GM11168 (cell line): ENCODE measurements at regions not wholly inside any gene's neighbourhood (a gene's known extent, or its start where the extent isn't known, plus 50 kb on each side); places are given as distances from the start of the nearest gene placed in this dataset.
"Not testable (repeated sequence)": the region's sequence is repeated elsewhere in the genome, so short reads cannot be mapped to it uniquely, and the experiment has no call there.

ENCODE experiments used
- in situ Hi-C: fragments of 300-500 bp; cut with MboI; formaldehyde crosslinking; loops from one replicate; pipeline ENCODE4 v1.12.0; 2022; ENCODE audit warnings: low sequenced_read_pairs; ENCODE audit not compliant: unreplicated experiment

- in situ Hi-C loops, result no loop called here
Measured at GRCh38 chr9:1115370-1115769, 65.2 kb downstream of the DMRT2 start.

- in situ Hi-C loops, result no loop called here
Measured at GRCh38 chr9:1117439-1117838, 67.3 kb downstream of the DMRT2 start.

- in situ Hi-C loops, result no loop called here
Measured at GRCh38 chr9:1120500-1121165, 70.5 kb downstream of the DMRT2 start.

- in situ Hi-C loops, result no loop called here
Measured at GRCh38 chr9:1125741-1126140, 75.6 kb downstream of the DMRT2 start.

GRCh38 chr9:1128046-1128445 is 77.9 kb downstream of the DMRT2 start:
- in situ Hi-C loops, result no loop called here

GRCh38 chr9:1129382-1129781 is 79.2 kb downstream of the DMRT2 start:
- in situ Hi-C loops, result no loop called here

- in situ Hi-C loops, result no loop called here
Measured at GRCh38 chr9:1140057-1140456, 89.9 kb downstream of the DMRT2 start.

GRCh38 chr9:1151691-1152090 is 101.5 kb downstream of the DMRT2 start:
- in situ Hi-C loops, result no loop called here

GRCh38 chr9:1152171-1152570 is 102.0 kb downstream of the DMRT2 start:
- in situ Hi-C loops, result no loop called here

GRCh38 chr9:1154739-1155138 is 104.6 kb downstream of the DMRT2 start:
- in situ Hi-C loops, result no loop called here

GRCh38 chr9:1155602-1156001 is 105.4 kb downstream of the DMRT2 start:
- in situ Hi-C loops, result no loop called here

- in situ Hi-C loops, result no loop called here
Measured at GRCh38 chr9:1156794-1157550, 106.8 kb downstream of the DMRT2 start.

- in situ Hi-C loops, result no loop called here
Measured at GRCh38 chr9:1157836-1158235, 107.7 kb downstream of the DMRT2 start.

- in situ Hi-C loops, result no loop called here
Measured at GRCh38 chr9:1170918-1171317, 120.8 kb downstream of the DMRT2 start.

GRCh38 chr9:1171546-1171945 is 121.4 kb downstream of the DMRT2 start:
- in situ Hi-C loops, result no loop called here

- in situ Hi-C loops, result no loop called here
Measured at GRCh38 chr9:1173211-1173610, 123.1 kb downstream of the DMRT2 start.

- in situ Hi-C loops, result no loop called here
Measured at GRCh38 chr9:1173993-1174392, 123.8 kb downstream of the DMRT2 start.

- in situ Hi-C loops, result no loop called here
Measured at GRCh38 chr9:1179366-1179765, 129.2 kb downstream of the DMRT2 start.

GRCh38 chr9:1184146-1184545 is 134.0 kb downstream of the DMRT2 start:
- in situ Hi-C loops, result no loop called here

- in situ Hi-C loops, result not testable (repeated sequence)
Measured at GRCh38 chr9:1187137-1187536, 137.0 kb downstream of the DMRT2 start.

- in situ Hi-C loops, result not testable (repeated sequence)
Measured at GRCh38 chr9:1195636-1196035, 145.5 kb downstream of the DMRT2 start.

GRCh38 chr9:1198085-1198484 is 147.9 kb downstream of the DMRT2 start:
- in situ Hi-C loops, result no loop called here
